ENCODE measurements at regions not wholly inside any gene's neighbourhood (a gene's known extent, or its start where the extent isn't known, plus 50 kb on each side); places are given as distances from the start of the nearest gene placed in this dataset.
A peak's percentile ranks its signal among the peaks of the same experiment; 100 is the strongest.

DNA sequence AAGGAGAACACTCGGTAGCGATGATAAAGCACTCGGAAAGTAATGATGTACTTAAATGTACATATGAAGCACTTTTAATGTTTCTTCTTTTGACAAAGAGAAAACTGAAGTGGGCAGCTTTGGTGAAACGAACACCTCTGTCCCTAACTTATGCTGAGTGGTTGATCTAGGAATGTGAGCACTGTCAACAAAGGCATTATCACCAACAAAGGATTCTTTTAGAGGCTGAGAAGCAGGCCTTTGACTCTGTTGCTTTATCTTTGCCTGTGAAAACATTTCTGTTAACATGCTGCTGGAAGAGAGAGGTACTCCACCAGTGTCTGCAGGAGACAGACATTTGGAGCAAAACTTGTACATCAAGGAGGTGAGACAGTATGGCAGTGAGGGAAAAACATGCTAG is 103.2 kb upstream of the VRK1 start:
- no peaks in the 10 kb centered on the region for H3K27me3 Mint-ChIP-seq (ENCODE audit: insufficient read depth, low read depth, poor library complexity)
- no peaks in the 10 kb centered on the region for H3K27me3 ChIP-seq (ENCODE audit: insufficient read depth)
- no peak overlapping the region for H3K4me3 ChIP-seq

More for the DNA sequence above, 103.2 kb upstream of the VRK1 start:
- peak; percentile 51 for DNase-seq (ENCODE audit: low spot score)
- no peaks in the 10 kb centered on the region for H3K36me3 Mint-ChIP-seq (ENCODE audit: low read depth)
- no peak overlapping the region for H3K27ac Mint-ChIP-seq
- no peak overlapping the region for H2AFZ ChIP-seq
- peak; percentile 80 for ATAC-seq
- H3K36me3 ChIP-seq (ENCODE audit: insufficient read depth): no peaks in the 10 kb centered on the region
- no peak overlapping the region for H3K27ac ChIP-seq (ENCODE audit: low read depth)
- H3K4me2 ChIP-seq: no peak overlapping the region
- H3K9me2 ChIP-seq (ENCODE audit: insufficient read depth): peaks cover 18% of the 10 kb centered on the region
- no peak overlapping the region for H3K4me3 Mint-ChIP-seq
- no peaks in the 10 kb centered on the region for H4K20me1 ChIP-seq (replicated peaks; ENCODE audit: insufficient read depth)
- peaks cover 5% of the 10 kb centered on the region; the same call in 1 of the 2 replicates for H3K4me1 ChIP-seq (ENCODE audit: insufficient read depth)
- H3K9me3 Mint-ChIP-seq: no peaks in the 10 kb centered on the region
- TF ChIP-seq NANOG (IDR thresholded peaks at IDR 0.05; ENCODE audit: borderline replicate concordance) (no peak), JUNB (IDR thresholded peaks at IDR 0.05; ENCODE audit: unreplicated experiment) (no peak)
- TF ChIP-seq, protein P1, sequence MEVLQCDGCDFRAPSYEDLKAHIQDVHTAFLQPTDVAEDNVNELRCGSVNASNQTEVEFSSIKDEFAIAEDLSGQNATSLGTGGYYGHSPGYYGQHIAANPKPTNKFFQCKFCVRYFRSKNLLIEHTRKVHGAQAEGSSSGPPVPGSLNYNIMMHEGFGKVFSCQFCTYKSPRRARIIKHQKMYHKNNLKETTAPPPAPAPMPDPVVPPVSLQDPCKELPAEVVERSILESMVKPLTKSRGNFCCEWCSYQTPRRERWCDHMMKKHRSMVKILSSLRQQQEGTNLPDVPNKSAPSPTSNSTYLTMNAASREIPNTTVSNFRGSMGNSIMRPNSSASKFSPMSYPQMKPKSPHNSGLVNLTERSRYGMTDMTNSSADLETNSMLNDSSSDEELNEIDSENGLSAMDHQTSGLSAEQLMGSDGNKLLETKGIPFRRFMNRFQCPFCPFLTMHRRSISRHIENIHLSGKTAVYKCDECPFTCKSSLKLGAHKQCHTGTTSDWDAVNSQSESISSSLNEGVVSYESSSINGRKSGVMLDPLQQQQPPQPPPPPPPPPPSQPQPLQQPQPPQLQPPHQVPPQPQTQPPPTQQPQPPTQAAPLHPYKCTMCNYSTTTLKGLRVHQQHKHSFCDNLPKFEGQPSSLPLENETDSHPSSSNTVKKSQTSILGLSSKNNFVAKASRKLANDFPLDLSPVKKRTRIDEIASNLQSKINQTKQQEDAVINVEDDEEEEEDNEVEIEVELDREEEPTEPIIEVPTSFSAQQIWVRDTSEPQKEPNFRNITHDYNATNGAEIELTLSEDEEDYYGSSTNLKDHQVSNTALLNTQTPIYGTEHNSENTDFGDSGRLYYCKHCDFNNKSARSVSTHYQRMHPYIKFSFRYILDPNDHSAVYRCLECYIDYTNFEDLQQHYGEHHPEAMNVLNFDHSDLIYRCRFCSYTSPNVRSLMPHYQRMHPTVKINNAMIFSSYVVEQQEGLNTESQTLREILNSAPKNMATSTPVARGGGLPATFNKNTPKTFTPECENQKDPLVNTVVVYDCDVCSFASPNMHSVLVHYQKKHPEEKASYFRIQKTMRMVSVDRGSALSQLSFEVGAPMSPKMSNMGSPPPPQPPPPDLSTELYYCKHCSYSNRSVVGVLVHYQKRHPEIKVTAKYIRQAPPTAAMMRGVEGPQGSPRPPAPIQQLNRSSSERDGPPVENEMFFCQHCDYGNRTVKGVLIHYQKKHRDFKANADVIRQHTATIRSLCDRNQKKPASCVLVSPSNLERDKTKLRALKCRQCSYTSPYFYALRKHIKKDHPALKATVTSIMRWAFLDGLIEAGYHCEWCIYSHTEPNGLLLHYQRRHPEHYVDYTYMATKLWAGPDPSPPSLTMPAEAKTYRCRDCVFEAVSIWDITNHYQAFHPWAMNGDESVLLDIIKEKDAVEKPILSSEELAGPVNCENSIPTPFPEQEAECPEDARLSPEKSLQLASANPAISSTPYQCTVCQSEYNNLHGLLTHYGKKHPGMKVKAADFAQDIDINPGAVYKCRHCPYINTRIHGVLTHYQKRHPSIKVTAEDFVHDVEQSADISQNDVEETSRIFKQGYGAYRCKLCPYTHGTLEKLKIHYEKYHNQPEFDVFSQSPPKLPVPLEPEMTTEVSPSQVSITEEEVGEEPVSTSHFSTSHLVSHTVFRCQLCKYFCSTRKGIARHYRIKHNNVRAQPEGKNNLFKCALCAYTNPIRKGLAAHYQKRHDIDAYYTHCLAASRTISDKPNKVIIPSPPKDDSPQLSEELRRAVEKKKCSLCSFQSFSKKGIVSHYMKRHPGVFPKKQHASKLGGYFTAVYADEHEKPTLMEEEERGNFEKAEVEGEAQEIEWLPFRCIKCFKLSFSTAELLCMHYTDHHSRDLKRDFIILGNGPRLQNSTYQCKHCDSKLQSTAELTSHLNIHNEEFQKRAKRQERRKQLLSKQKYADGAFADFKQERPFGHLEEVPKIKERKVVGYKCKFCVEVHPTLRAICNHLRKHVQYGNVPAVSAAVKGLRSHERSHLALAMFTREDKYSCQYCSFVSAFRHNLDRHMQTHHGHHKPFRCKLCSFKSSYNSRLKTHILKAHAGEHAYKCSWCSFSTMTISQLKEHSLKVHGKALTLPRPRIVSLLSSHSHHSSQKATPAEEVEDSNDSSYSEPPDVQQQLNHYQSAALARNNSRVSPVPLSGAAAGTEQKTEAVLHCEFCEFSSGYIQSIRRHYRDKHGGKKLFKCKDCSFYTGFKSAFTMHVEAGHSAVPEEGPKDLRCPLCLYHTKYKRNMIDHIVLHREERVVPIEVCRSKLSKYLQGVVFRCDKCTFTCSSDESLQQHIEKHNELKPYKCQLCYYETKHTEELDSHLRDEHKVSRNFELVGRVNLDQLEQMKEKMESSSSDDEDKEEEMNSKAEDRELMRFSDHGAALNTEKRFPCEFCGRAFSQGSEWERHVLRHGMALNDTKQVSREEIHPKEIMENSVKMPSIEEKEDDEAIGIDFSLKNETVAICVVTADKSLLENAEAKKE (CRISPR knock-in tag; IDR thresholded peaks at IDR 0.05): no peak
- no peaks in the 10 kb centered on the region for H3F3A ChIP-seq (replicated peaks; ENCODE audit: low read depth)
- H3K4me1 Mint-ChIP-seq: peaks cover 19% of the 10 kb centered on the region
- no peaks in the 10 kb centered on the region for H3K79me2 ChIP-seq (replicated peaks; ENCODE audit: insufficient read depth)

All from GM23338 (cell line).